NCI-H1417 (cell line): ENCODE measurements at regions not wholly inside any gene's neighbourhood (a gene's known extent, or its start where the extent isn't known, plus 50 kb on each side); places are given as distances from the start of the nearest gene placed in this dataset.
A peak's percentile ranks its signal among the peaks of the same experiment; 100 is the strongest.

Experiments
- DNase-seq, 3 experiments: peaks; one replicate each; lab custom pipeline; 2025; lab: John Stamatoyannopoulos, UW

GRCh38 chr14:97854918-97855317 is 1057.7 kb downstream of the VRK1 start:
- DNase-seq: peak in 1 of 3 experiments; percentile 15

- DNase-seq: no peak
Measured at GRCh38 chr14:97866195-97866594, 1069.0 kb downstream of the VRK1 start.

- DNase-seq: no peak
Measured at GRCh38 chr14:97866664-97867063, 1069.5 kb downstream of the VRK1 start.

DNA sequence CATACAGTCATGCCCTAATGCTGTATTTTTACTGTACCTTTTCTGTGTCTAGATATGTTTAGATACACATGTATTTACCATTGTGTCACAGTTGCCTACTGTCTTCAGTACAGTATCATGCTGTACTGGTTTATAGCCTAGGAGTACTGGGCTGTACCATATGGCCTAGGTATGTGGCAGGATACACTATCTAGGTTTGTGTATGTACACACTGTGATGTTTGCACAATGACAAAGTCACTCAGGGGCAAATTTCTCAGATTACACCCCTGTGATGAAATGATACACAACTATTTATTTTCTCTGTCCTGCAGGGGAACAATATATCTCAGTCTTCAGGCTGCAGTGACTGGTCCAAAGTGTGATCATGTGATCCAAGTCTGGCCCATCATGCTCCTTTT is 1076.1 kb downstream of the VRK1 start:
- no peak for DNase-seq

DNA sequence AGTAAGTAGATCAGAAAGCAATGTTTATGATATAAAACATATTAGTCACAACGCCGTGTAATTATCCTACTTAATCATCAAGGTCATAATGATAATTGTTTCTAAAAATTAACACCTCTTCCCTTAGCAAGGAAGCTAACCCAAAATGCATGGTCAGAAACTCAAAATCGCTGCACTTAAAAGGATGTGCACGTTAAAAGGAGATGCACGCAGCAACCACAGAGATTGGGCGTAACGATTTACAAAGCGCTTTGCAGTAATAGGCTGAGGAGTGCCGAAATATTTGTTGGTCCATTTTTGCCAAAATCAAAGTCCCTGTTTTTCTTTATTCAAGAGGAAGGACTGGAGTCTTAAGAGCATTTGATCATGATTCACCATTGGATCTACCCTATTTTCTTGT is 1077.2 kb downstream of the VRK1 start:
- no peak for DNase-seq

DNA sequence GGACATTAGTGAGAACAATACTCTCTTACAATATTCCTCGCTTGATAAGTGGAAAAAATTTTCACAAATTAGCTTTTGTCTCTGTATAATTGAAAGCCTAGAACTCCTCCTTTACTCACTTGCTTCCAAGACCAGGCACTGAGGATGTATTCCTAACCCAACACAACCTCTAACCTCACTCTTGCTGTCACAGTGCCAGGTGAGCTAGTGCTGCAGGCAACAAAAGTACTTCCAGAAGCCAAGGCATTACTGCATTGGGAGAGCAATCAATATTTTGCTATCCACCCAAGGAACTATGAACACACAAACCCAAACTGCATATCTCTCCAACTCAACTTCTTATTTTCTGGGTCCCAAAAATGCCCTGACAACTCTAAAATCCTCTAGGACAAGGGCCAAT is 1081.0 kb downstream of the VRK1 start:
- no peak for DNase-seq

DNA sequence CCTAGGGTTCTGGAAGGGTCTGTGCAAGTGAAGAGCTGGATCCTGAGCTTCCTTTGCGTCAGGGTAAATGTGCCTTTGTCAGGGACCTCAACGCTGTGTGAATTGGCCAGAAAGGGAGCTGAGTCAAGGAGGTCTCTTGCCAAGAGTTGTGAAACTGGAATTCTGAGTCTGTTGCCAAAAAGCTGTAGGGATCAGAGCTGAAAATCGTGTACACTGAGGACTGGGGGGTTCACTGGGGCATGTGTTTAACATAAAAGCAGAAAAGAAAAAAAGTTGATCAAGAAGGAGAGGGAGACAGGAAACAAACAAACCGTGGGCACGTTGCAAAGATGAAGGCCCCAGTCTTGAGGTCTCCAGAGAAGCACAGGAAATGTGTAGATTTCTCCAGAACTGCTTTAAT is 1081.5 kb downstream of the VRK1 start:
- no peak for DNase-seq

DNA sequence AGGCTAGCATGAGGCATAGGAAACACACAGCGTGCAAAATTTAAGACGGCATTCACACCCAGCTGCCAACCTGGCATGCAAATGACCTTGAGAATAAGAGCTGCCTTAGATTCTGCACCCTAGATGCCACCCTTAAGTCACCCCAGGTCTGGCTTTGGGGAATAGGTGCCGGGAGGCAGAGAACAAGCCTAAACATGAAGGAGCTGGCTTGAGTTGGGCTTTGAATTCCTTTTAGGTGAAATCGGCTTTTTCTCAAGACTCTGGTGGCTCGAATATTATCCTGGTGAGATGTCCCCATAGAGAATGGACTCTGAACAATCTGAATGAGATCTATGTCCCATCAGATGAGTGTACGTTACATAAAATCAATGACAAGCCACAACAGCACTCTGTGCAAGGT is 1090.5 kb downstream of the VRK1 start:
- DNase-seq: no peak

- DNase-seq: no peak
Measured at GRCh38 chr14:97888331-97888730, 1091.1 kb downstream of the VRK1 start.

DNA sequence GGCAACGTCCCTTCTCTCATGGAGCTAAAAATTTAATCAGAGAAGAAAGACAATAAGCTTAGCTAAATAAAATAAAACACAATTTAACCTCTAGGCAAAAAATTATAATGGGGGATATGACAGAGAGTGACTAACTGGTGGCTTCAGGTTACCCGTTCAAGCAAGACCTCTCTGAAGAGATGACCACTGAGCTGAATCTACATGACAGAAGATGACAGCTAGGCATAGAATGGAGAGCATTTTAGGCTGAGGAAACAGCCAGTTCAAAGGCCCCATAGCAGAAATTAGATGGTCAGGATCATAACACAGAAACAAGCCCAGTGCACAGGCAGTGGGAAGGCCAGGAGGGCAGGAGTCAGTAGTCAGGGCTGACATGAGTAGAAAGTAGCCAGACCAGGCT is 1094.3 kb downstream of the VRK1 start:
- no peak for DNase-seq

DNA sequence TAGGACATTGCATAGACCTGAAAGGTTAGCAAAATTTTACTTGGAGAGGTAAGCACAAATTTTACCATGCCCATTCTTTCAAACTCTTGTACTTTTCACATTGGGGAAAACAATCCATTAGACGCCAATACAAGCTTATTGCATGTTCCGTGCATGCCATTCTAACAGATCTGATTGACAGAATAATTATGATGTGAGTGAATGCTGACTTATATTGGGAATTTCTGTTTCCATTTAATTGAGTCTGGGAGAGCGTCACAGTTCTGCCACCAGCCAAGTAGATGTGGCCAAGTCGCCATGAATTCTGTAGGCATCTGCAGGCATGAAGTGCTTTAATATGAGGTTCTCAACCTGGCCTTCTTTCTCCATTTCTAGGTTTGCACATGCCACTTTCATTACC is 1097.4 kb downstream of the VRK1 start:
- DNase-seq: no peak

DNA sequence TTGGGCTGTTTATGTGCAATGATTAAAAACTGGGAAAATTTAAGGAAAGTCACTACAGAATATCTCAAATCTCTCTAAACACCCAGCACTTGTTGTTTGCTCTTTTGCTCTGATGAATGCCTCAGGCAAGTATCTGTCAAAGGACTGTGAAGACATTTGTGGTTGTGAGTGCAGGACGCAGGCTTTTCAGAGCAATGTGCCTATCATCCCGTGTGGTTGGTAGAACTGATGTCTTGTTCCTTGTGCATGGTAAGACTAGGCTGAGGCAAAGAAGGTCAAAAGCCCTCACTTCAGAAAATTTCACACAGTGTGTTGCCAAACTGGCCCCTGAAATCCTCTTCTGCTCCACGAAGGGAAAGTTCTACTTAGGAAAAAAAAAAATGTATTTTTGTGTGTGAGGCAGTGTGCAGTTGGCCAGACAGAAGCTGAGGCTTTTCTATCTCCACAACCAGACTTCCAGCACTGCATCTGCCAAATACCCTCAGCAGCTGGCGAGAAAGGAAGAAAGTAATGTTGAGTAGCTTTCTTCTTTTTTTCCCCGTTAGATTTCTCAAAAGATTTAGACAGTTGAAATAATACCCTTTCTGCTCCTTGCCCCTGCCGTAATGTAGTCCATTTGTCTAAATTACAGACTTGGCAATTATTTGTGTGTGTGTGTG is 1103.1 kb downstream of the VRK1 start:
- DNase-seq: no peak

GRCh38 chr14:97902630-97903029 is 1105.4 kb downstream of the VRK1 start:
- no peak for DNase-seq

DNA sequence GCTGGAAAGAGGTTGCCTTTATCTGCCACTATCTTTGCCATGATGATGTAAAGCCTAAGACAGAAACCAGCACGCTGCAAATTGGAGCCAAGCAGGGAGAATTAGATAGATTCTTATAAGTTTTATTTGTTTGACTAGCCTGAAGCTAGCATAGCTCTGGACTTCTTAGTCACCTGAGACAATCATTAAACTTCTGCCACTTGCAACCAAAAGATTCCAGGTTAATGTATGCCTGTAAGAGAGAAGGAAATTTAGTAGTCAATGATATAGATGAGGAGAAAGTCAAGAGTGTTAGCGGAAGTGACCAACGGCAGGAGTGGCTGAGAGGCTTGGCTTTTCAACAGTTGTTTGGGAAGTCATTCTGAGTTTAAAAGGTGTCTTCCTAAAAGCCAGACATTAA is 1106.6 kb downstream of the VRK1 start:
- DNase-seq: no peak

GRCh38 chr14:97912217-97912616 is 1115.0 kb downstream of the VRK1 start:
- no peak for DNase-seq

DNA sequence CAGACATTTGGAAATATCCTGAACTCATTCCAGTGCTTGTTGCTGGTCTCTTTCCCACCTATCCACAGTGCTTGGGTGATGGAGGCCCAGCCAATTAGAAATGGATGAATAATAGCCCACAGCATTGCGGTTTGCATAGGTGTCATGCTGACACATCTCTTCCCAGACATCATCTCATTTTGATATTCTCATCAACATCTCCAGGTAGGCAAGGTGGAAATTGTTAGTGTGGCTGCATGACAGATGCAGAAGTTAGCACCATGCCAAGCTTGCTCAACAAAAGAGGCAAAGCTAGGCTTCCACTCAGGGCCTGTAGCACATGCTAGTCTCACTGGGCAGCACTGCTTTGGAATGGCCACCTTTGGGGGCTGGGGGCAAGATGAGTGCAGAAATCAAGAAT is 1118.9 kb downstream of the VRK1 start:
- no peak for DNase-seq

DNA sequence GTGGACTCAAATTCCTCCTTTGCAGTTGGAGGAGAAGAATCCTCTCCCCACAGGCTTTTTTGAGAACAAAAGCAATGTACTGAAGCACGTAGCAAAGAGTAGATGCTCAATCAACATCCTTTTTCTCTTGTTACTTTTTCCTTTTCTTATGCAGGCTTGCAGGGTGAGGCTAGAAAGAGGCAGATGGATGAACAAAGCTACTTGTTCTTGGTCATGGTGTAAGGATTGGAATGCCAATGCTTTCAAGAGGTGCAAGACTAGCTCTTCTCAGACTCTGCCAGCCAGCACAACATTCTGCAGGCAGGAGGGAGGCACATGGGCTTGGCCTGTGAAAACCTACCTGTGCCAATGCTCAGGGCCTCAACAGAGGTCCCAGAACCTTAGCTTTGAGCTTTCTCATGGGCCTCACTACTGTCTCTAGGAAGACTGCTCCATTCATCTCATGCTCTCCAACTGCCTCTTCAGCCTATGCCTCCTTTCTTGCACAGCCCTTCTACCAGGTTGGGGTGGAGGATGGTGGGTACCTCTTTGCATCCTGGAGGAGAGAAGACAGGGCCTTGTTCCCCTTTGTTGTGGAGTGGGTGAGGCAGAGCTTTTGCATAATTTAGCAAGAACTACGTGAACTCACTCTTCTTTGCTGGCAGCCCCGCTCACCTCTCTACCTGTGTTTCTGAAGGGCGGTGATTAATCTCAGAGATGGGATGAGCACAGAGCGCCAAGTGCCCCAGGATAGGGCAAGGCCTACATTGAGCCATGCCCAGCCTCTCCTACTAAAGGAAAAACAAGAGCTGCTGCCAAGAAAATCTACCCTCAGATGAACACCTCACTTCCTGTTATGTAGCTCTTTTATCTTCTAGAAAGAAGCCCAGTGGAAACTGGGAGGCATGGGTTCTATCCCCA is 1119.7 kb downstream of the VRK1 start:
- DNase-seq: no peak

DNA sequence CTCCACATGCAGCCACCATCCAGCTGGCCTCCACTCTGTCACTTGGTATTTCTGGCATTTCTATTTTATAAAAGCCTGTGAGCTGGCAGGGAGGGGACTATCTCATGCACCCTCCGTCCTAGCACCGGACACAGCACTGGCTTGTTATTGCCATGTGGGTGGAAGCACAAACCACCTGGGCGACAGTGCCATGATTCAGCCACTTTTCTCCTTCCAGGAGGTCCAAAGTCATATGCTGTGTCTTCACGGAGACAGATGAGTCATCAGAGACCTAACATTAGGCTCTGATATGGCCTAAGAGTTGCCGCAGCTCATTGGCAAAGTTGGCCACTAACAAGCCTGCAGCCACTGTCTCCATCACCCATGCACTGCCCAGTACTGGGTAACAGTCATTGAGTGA is 1123.0 kb downstream of the VRK1 start:
- DNase-seq: no peak

- DNase-seq: no peak
Measured at GRCh38 chr14:97921296-97921695, 1124.1 kb downstream of the VRK1 start.

DNA sequence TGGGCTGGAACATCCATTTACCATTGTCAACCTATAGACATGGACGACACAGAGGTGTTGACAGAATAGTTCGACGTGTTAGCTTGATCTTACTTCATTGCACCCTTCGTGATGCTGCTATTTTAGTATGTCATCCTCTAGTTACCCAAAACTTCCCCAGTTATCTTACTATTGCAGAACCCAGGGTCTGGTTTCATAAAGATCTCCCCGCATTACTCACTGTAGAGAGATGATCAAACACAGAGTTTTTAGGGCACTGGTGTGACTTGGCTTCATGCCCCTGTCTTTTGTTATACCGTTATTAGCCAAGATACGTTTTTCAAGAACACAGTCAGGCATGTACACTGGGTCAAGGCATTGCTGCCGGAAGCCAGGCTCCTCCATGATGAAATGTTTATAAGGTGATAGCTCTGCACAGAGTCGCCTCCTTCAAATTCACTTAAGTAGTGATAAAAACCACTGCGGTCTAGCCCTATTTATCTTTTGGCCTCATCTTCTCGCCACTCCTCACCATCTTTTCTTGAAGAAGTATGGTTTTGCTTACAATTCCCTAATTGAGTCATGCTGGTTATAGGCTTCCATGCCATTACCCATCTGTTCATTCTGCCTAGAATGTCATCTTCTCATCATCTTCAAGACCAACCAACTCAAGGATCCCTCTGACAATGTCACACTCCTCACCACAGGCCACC is 1127.9 kb downstream of the VRK1 start:
- DNase-seq: no peak

GRCh38 chr14:97930166-97930565 is 1133.0 kb downstream of the VRK1 start:
- no peak for DNase-seq

DNA sequence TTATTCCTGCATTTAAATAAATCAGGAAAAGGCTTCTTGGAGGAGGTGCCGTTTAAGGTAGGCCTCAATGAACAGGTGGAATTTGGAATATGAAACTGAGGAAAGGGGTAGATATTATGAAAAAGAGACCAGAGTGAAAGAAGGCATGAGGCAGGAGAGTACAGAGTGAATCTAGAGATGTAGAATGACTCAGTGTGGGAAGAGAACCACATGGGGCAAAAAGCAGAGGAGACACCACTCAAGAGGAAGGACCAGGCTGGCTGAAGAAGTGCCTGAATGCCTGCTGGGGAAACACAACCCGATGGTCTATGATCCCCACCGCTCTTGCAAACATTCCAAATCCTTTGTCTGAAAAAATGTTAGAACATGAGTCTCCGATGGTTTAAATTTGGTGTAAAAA is 1134.1 kb downstream of the VRK1 start:
- no peak for DNase-seq

- DNase-seq: no peak
Measured at GRCh38 chr14:97942921-97943320, 1145.7 kb downstream of the VRK1 start.
